CD4-positive, alpha-beta T cell (primary cell): ENCODE measurements at regions not wholly inside any gene's neighbourhood (a gene's known extent, or its start where the extent isn't known, plus 50 kb on each side); places are given as distances from the start of the nearest gene placed in this dataset.

Source experiments
- ATAC-seq: fragments of 200-7000 bp; cut with Tn5 transposase; one replicate; pipeline ENCODE4 v1.10.0; 2022; ENCODE audit warnings: mild to moderate bottlenecking; ENCODE audit not compliant: poor library complexity
- CTCF ChIA-PET: fragments of 350-600 bp; sonication (Branson Sonifier 250); formaldehyde crosslinking; loops from one replicate; lab custom pipeline; 2021; ENCODE audit warnings: antibody characterized with exemption, inconsistent platforms; lab: Charles Lee
- POLR2A ChIA-PET: fragments of 350-600 bp; sonication (Branson Sonifier 250); formaldehyde crosslinking; loops from one replicate; lab custom pipeline; 2021; ENCODE audit warnings: antibody characterized with exemption, inconsistent platforms; lab: Charles Lee
- DNase-seq, 14 experiments: peaks; one replicate each; pipeline ENCODE4 v3.0.0-alpha.2; 2013 to 2020; ENCODE audit warnings: mixed read lengths in 2 of 14
- H3K27ac ChIP-seq, 2 donors: one replicate each; pipeline versions ENCODE4 v1.5.1 to v1.7.0; 2013; ENCODE audit warnings: low read length in 2 of 2, low read depth in 1 of 2, mild to moderate bottlenecking in 1 of 2
- H3K27me3 ChIP-seq, 2 experiments: 1 replicate in 1 of 2; 2 replicates in 1 of 2; pipeline versions ENCODE4 v1.6.1 to v1.7.0; 2013; ENCODE audit warnings: low read length in 2 of 2, control low read depth in 1 of 2, mild to moderate bottlenecking in 1 of 2, moderate library complexity in 1 of 2; ENCODE audit not compliant: insufficient read depth in 2 of 2, control insufficient read depth in 1 of 2
- H3K36me3 ChIP-seq: one replicate; pipeline ENCODE4 v1.6.1; 2013; ENCODE audit warnings: low read length, control low read depth; ENCODE audit not compliant: insufficient read depth
- H3K4me1 ChIP-seq: one replicate; pipeline ENCODE4 v1.6.1; 2013; ENCODE audit warnings: low read length, control low read depth; ENCODE audit not compliant: insufficient read depth
- H3K4me3 ChIP-seq: one replicate; pipeline ENCODE4 v1.5.1; 2013; ENCODE audit warnings: mild to moderate bottlenecking, low read length, moderate library complexity
- H3K9me3 ChIP-seq, 2 experiments: 1 replicate in 1 of 2; 2 replicates in 1 of 2; pipeline versions ENCODE4 v1.6.1 to v1.7.0; 2013; ENCODE audit warnings: low read length in 2 of 2, mild to moderate bottlenecking in 2 of 2, control low read depth in 1 of 2, moderate library complexity in 1 of 2; ENCODE audit not compliant: control insufficient read depth in 1 of 2, insufficient read depth in 1 of 2
- H3K27ac Mint-ChIP-seq: one replicate; pipeline ENCODE4 v1.8.0; 2020; ENCODE audit warnings: mixed read lengths
- H3K27me3 Mint-ChIP-seq: one replicate; pipeline ENCODE4 v1.8.0; 2021; ENCODE audit warnings: mixed read lengths
- H3K36me3 Mint-ChIP-seq: one replicate; pipeline ENCODE4 v1.8.0; 2021; ENCODE audit warnings: low read depth, mixed read lengths
- H3K4me1 Mint-ChIP-seq: one replicate; pipeline ENCODE4 v1.8.0; 2021; ENCODE audit warnings: low read depth, mixed read lengths
- H3K4me3 Mint-ChIP-seq: one replicate; pipeline ENCODE4 v1.8.0; 2020; ENCODE audit warnings: mild to moderate bottlenecking, mixed read lengths
- H3K9me3 Mint-ChIP-seq: one replicate; pipeline ENCODE4 v1.8.0; 2020; ENCODE audit warnings: mixed read lengths
- CTCF ChIP-seq: fragments of 200-600 bp; IDR thresholded peaks from one replicate; pipeline ENCODE4 v1.8.0; 2022; ENCODE audit warnings: antibody characterized with exemption, mild to moderate bottlenecking
- intact Hi-C, 2 experiments: fragments of 100-400 bp; cut with DNase I in 1 of 2; cut with micrococcal nuclease in 1 of 2; formaldehyde crosslinking; loops; one replicate each; pipeline versions ENCODE4 v1.15.1 to v1.9.0; 2023 to 2025; cut with DNase I, micrococcal nuclease

- H3K4me1 ChIP-seq = no peaks in the 10 kb centered on the region
- DNase-seq (no peak), ATAC-seq (no peak)
- TF ChIP-seq CTCF = no peak
- H3K27ac Mint-ChIP-seq = no peak overlapping the region
- H3K36me3 ChIP-seq = no peaks in the 10 kb centered on the region
- no peak overlapping the region for H3K4me3 Mint-ChIP-seq
- H3K9me3 ChIP-seq = peaks cover 0 to 6% of the 10 kb centered on the region in 2 experiments
- H3K27ac ChIP-seq = no peak overlapping the region
- no peaks in the 10 kb centered on the region for H3K27me3 ChIP-seq
- intact Hi-C loops = no loop called here
- no peaks in the 10 kb centered on the region for H3K27me3 Mint-ChIP-seq
- H3K4me3 ChIP-seq = no peak overlapping the region
- H3K36me3 Mint-ChIP-seq = no peaks in the 10 kb centered on the region
- no peaks in the 10 kb centered on the region for H3K4me1 Mint-ChIP-seq
- ChIA-PET POLR2A (no interaction called here), CTCF (no interaction called here)
- H3K9me3 Mint-ChIP-seq = no peaks in the 10 kb centered on the region
Observed at GRCh38 chr3:168926426-168926825, 737.1 kb downstream of the MECOM start.

- no peak overlapping the region for H3K27ac Mint-ChIP-seq
- Histone ChIP-seq H3K27me3 (no peaks in the 10 kb centered on the region), H3K9me3 (peaks cover 0 to 6% of the 10 kb centered on the region in 2 experiments), H3K36me3 (no peaks in the 10 kb centered on the region), H3K4me3 (no peak overlapping the region), H3K4me1 (no peaks in the 10 kb centered on the region), H3K27ac (no peak overlapping the region)
- no peaks in the 10 kb centered on the region for H3K36me3 Mint-ChIP-seq
- no peak overlapping the region for H3K4me3 Mint-ChIP-seq
- H3K27me3 Mint-ChIP-seq = no peaks in the 10 kb centered on the region
- DNase-seq (no peak), ATAC-seq (no peak)
- ChIA-PET CTCF (no interaction called here), POLR2A (no interaction called here)
- H3K9me3 Mint-ChIP-seq = no peaks in the 10 kb centered on the region
- no peak for TF ChIP-seq CTCF
- intact Hi-C loops = no loop called here
- no peaks in the 10 kb centered on the region for H3K4me1 Mint-ChIP-seq
Observed at GRCh38 chr3:168925568-168925967, 737.9 kb downstream of the MECOM start.

GRCh38 chr3:168914662-168915061, 748.9 kb downstream of the MECOM start:
- no peak for ATAC-seq
- Mint-ChIP-seq H3K9me3 (no peaks in the 10 kb centered on the region), H3K27me3 (no peaks in the 10 kb centered on the region), H3K4me3 (no peak overlapping the region), H3K36me3 (no peaks in the 10 kb centered on the region), H3K4me1 (no peaks in the 10 kb centered on the region), H3K27ac (no peak overlapping the region)
- intact Hi-C loops = no loop called here
- CTCF ChIA-PET = no interaction called here
- Histone ChIP-seq H3K9me3 (peaks cover 0 to 4% of the 10 kb centered on the region in 2 experiments), H3K36me3 (no peaks in the 10 kb centered on the region), H3K4me1 (no peaks in the 10 kb centered on the region), H3K4me3 (no peak overlapping the region), H3K27ac (no peak overlapping the region), H3K27me3 (no peaks in the 10 kb centered on the region)
- DNase-seq = no peak
- no peak for TF ChIP-seq CTCF
- POLR2A ChIA-PET = no interaction called here
